ENCODE measurements at regions not wholly inside any gene's neighbourhood (a gene's known extent, or its start where the extent isn't known, plus 50 kb on each side); places are given as distances from the start of the nearest gene placed in this dataset.

DNA sequence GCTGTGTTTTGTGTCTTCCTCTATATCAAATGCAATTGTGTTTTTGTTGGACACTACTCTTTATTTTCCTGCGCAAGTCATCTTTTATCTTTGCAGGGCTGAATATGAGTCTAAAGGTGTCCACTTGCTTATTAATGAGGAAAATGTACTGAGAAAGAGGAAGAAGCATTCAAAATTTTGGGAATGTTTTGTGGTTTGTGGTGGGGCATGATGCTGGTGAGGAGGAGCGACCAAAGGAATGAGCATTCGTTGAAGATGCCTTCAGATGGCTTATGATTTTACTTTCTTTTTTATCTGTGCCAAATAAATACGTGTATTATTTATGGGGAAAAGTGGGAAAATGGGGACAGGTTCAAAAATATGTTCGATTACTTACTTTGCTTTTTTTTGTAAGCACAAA lies 63.9 kb upstream of the SMIM21 start:
- DNase-seq (ENCODE audit: low read depth), result no peak

- peak; percentile 87 for DNase-seq (ENCODE audit: low read depth)
Observed at GRCh38 chr18:75489493-75490190, 62.1 kb upstream of the SMIM21 start.

DNA sequence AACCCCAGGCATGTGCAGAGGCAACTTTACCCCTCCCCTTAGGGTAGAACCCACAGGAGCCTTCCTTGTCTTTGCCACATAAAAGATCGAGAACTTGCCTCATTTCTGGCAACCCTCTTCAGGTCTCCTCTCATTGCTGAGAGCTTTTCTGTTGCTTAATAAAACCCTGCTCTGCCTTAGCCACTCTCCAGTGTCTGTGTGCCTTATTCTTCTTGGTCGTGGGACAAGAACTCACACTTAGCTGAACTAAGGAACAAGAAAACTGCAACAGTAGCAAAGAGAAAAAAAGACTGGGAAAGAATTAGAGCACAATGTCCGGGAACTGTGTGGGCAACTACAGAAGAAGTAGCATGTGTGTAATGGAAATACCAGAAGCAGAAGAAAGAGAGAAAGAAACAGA lies 56.2 kb upstream of the SMIM21 start:
- no peak for DNase-seq (ENCODE audit: low read depth)

DNA sequence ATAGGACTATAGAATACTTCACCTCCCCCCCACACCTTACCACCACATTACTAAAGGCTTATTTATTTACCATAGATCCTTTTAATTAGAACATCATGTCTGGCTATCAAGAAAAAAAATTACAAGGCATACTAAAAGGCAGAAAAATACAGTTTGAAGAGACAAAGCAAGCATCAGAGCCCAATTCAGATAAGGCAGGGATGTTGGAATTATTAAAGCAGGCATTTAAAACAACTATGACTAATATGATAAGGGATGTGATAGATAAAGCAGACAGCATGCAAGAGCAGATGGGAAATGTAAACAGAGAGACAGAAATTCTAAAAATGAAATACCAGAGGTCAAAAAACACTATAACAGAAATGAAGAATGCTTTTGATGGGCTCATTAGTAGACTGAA lies 55.4 kb upstream of the SMIM21 start:
- no peak for DNase-seq (ENCODE audit: low read depth)

- no peak for DNase-seq (ENCODE audit: low read depth)
Observed at GRCh38 chr18:75480487-75480886, 53.0 kb upstream of the SMIM21 start.

- peak; percentile 54 for DNase-seq (ENCODE audit: low read depth)
Observed at GRCh38 chr18:75478996-75479880, 51.7 kb upstream of the SMIM21 start.

- no peak for DNase-seq (ENCODE audit: low read depth)
Observed at GRCh38 chr18:75477900-75478299, 50.4 kb upstream of the SMIM21 start.

Data from fibroblast of the conjunctiva (primary cell).